Caco-2 (cell line): ENCODE measurements at regions not wholly inside any gene's neighbourhood (a gene's known extent, or its start where the extent isn't known, plus 50 kb on each side); places are given as distances from the start of the nearest gene placed in this dataset.

Experiments used
- BruUV-seq: library from RNA; stranded (reverse); fragments of 400-500 nt; replicated peaks from 2 replicates; lab custom pipeline; 2021; lab: Mats Ljungman, UMichigan
- CTCF ChIA-PET: fragments of 300-600 bp; sonication (Branson Sonifier 250); formaldehyde crosslinking; loops from one replicate; lab custom pipeline; 2022; ENCODE audit warnings: antibody characterized with exemption; lab: Charles Lee
- POLR2A ChIA-PET: fragments of 300-600 bp; sonication (Branson Sonifier 250); formaldehyde crosslinking; loops from one replicate; lab custom pipeline; 2022; ENCODE audit warnings: antibody characterized with exemption; lab: Charles Lee
- DNase-seq, 2 experiments: peaks; one replicate each; pipeline versions ENCODE4 v3.0.0 to v3.0.0-alpha.2; 2020 to 2022
- H3K27me3 ChIP-seq: replicated peaks from 2 replicates; pipeline ENCODE4 v1.6.0; 2011; ENCODE audit warnings: low read length; ENCODE audit not compliant: control insufficient read depth, insufficient read depth
- H3K36me3 ChIP-seq: 2 replicates; pipeline ENCODE4 v1.5.1; 2011; ENCODE audit warnings: low read length; ENCODE audit not compliant: control insufficient read depth, insufficient read depth
- H3K4me1 ChIP-seq: fragments of 250-450 bp; sonication (Bioruptor Pico); 2 replicates; pipeline ENCODE4 v1.5.1; 2020; ENCODE audit warnings: mild to moderate bottlenecking
- H3K4me3 ChIP-seq: 2 replicates; pipeline ENCODE4 v1.5.1; 2011; ENCODE audit warnings: low read depth, mild to moderate bottlenecking, control low read depth, low read length
- H3K9me3 ChIP-seq: fragments of 250-450 bp; sonication (Bioruptor Pico); 2 replicates; pipeline ENCODE4 v1.5.1; 2020; ENCODE audit warnings: mild to moderate bottlenecking, moderate library complexity
- H3K27ac Mint-ChIP-seq: one replicate; pipeline ENCODE4 v1.8.0; 2022; ENCODE audit warnings: mixed read lengths; ENCODE audit not compliant: unreplicated experiment
- H3K27me3 Mint-ChIP-seq: one replicate; pipeline ENCODE4 v1.8.0; 2022; ENCODE audit warnings: mixed read lengths; ENCODE audit not compliant: insufficient read depth, unreplicated experiment
- H3K36me3 Mint-ChIP-seq: one replicate; pipeline ENCODE4 v1.8.0; 2022; ENCODE audit warnings: mild to moderate bottlenecking, mixed read lengths; ENCODE audit not compliant: insufficient read depth, unreplicated experiment
- H3K4me1 Mint-ChIP-seq: one replicate; pipeline ENCODE4 v1.8.0; 2022; ENCODE audit warnings: low read depth, mixed read lengths; ENCODE audit not compliant: unreplicated experiment
- H3K4me3 Mint-ChIP-seq: one replicate; pipeline ENCODE4 v1.8.0; 2022; ENCODE audit warnings: mild to moderate bottlenecking, moderate library complexity, mixed read lengths; ENCODE audit not compliant: unreplicated experiment
- H3K9me3 Mint-ChIP-seq: one replicate; pipeline ENCODE4 v1.8.0; 2022; ENCODE audit warnings: mixed read lengths; ENCODE audit not compliant: unreplicated experiment
- intact Hi-C: fragments of 100-400 bp; cut with micrococcal nuclease; formaldehyde crosslinking; loops from one replicate; pipeline ENCODE4 v1.10.0; 2022; ENCODE audit not compliant: unreplicated experiment
- TF ChIP-seq, protein P1 (sequence below), 2 experiments: fragments of 200-600 bp in 1 of 2; IDR thresholded peaks; 1 replicate in 1 of 2; 2 replicates in 1 of 2; pipeline versions ENCODE4 v1.5.1 to v1.8.0; 2011 to 2022; ENCODE audit warnings: antibody characterized with exemption in 1 of 2, control low read depth in 1 of 2, inconsistent platforms in 1 of 2, low read depth in 1 of 2, low read length in 1 of 2, mild to moderate bottlenecking in 1 of 2, moderate library complexity in 1 of 2; ENCODE audit not compliant: insufficient read depth in 1 of 2, severe bottlenecking in 1 of 2, unreplicated experiment in 1 of 2

DNA sequence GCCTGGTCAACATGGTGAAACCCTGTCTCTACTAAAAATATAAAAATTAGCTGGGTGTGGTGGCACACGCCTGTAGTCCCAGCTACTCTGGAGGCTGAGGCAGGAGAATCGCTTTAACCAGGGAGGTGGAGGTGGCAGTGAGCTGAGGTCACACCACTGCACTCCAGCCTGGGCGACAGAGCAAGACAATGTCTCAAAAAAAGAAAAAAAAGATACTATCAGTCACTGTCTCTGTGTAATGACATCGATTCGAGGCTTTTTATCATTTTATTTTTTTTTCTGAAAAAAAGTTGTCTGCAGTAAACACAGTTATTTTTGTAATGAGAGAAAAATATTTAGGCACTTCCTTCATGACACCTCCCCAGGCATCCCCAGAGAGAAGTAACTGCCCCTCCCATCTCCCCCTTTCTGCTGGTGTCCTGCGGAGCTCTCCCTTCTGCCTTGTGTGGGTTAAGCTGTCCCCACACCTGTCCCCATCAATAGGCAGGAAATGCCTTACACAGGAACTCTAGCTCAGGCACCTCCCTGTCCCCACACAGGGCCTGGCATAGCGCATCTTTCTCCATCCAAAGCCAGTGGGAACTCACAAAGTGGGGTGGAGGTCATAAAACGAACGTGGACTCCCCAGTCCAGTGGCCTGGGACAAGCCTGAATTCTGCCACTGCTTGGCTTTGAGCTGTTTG lies 132.0 kb downstream of the SYF2 start:
- Mint-ChIP-seq H3K36me3 (no peaks in the 10 kb centered on the region), H3K4me1 (no peaks in the 10 kb centered on the region), H3K27ac (no peak overlapping the region), H3K9me3 (no peaks in the 10 kb centered on the region), H3K27me3 (no peaks in the 10 kb centered on the region), H3K4me3 (no peak overlapping the region)
- BruUV-seq: no TSS peak
- TF ChIP-seq, protein P1, sequence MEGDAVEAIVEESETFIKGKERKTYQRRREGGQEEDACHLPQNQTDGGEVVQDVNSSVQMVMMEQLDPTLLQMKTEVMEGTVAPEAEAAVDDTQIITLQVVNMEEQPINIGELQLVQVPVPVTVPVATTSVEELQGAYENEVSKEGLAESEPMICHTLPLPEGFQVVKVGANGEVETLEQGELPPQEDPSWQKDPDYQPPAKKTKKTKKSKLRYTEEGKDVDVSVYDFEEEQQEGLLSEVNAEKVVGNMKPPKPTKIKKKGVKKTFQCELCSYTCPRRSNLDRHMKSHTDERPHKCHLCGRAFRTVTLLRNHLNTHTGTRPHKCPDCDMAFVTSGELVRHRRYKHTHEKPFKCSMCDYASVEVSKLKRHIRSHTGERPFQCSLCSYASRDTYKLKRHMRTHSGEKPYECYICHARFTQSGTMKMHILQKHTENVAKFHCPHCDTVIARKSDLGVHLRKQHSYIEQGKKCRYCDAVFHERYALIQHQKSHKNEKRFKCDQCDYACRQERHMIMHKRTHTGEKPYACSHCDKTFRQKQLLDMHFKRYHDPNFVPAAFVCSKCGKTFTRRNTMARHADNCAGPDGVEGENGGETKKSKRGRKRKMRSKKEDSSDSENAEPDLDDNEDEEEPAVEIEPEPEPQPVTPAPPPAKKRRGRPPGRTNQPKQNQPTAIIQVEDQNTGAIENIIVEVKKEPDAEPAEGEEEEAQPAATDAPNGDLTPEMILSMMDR (IDR thresholded peaks at IDR 0.05; ENCODE audit: insufficient read depth in 1 of 2, low read depth in 1 of 2, low read length in 1 of 2, severe bottlenecking in 1 of 2, unreplicated experiment in 1 of 2): no peak
- intact Hi-C loops: loop anchor here (2.0 to 5.0 kb wide), 2 partner anchors 63 to 251 kb away; no protein-coding TSS in a partner anchor
- Histone ChIP-seq H3K4me1 (no peaks in the 10 kb centered on the region), H3K36me3 (no peaks in the 10 kb centered on the region), H3K4me3 (no peak overlapping the region), H3K27me3 (no peaks in the 10 kb centered on the region), H3K9me3 (no peaks in the 10 kb centered on the region)
- CTCF ChIA-PET: interaction anchor here (0.7 kb wide), 1 partner anchor 31 kb away, joined by 3 read pairs; no protein-coding TSS in a partner anchor
- no peak for DNase-seq
- POLR2A ChIA-PET: no interaction called here

DNA sequence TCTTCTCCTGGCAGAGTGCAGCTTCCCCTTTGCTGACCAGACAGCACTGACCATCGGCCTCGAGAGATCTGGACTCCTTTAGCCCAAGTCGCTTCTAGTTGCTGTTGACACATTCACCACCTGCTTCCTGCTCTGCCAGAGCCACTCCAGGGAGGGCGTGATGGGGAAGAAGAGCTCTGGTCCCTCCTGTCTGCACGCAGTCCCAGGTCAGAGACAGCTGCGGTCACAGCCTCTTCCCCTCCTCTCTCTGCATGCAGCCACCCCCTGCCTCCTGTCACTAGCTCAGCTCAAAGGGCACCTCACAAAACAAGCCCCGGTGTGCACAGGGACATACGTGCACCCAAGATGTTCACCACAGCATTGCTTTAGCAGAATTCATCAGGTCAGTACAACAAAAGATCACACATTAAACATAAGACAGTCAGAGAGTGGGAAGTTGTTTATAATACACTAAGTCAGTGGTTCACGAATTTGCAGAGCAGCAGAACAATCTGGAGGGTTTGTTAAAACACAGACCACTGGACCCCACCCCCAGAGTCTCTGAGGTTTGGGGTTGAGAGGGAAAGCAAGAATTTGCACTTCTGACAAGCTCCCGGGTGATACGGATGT lies 132.9 kb downstream of the SYF2 start:
- ChIA-PET CTCF (interaction anchor here (0.9 kb wide), 1 partner anchor 250 kb away, joined by 3 read pairs; no protein-coding TSS in a partner anchor), POLR2A (no interaction called here)
- no peaks in the 10 kb centered on the region for H3K4me1 Mint-ChIP-seq
- H3K27me3 Mint-ChIP-seq: no peaks in the 10 kb centered on the region
- DNase-seq: no peak
- Histone ChIP-seq H3K4me1 (no peaks in the 10 kb centered on the region), H3K4me3 (no peak overlapping the region), H3K27me3 (no peaks in the 10 kb centered on the region), H3K36me3 (no peaks in the 10 kb centered on the region), H3K9me3 (no peaks in the 10 kb centered on the region)
- H3K36me3 Mint-ChIP-seq: no peaks in the 10 kb centered on the region
- no peaks in the 10 kb centered on the region for H3K9me3 Mint-ChIP-seq
- intact Hi-C loops: no loop called here
- TF ChIP-seq, protein P1 (IDR thresholded peaks at IDR 0.05; ENCODE audit: insufficient read depth in 1 of 2, low read depth in 1 of 2, low read length in 1 of 2, severe bottlenecking in 1 of 2, unreplicated experiment in 1 of 2): no peak
- H3K27ac Mint-ChIP-seq: no peak overlapping the region
- no peak overlapping the region for H3K4me3 Mint-ChIP-seq
- BruUV-seq: no TSS peak

GRCh38 chr1:25098717-25099116 lies 133.6 kb downstream of the SYF2 start:
- no peak for DNase-seq
- H3K27ac Mint-ChIP-seq: no peak overlapping the region
- Histone ChIP-seq H3K27me3 (no peaks in the 10 kb centered on the region), H3K4me1 (no peaks in the 10 kb centered on the region), H3K36me3 (no peaks in the 10 kb centered on the region), H3K4me3 (no peak overlapping the region), H3K9me3 (no peaks in the 10 kb centered on the region)
- TF ChIP-seq, protein P1 (IDR thresholded peaks at IDR 0.05; ENCODE audit: insufficient read depth in 1 of 2, low read depth in 1 of 2, low read length in 1 of 2, severe bottlenecking in 1 of 2, unreplicated experiment in 1 of 2): no peak
- no peaks in the 10 kb centered on the region for H3K4me1 Mint-ChIP-seq
- no peaks in the 10 kb centered on the region for H3K27me3 Mint-ChIP-seq
- intact Hi-C loops: no loop called here
- no TSS peak for BruUV-seq
- no peaks in the 10 kb centered on the region for H3K9me3 Mint-ChIP-seq
- H3K4me3 Mint-ChIP-seq: no peak overlapping the region
- POLR2A ChIA-PET: no interaction called here
- CTCF ChIA-PET: interaction anchor here (0.9 kb wide), 1 partner anchor 249 kb away, joined by 3 read pairs; no protein-coding TSS in a partner anchor
- no peaks in the 10 kb centered on the region for H3K36me3 Mint-ChIP-seq
